GM12874 (cell line): ENCODE measurements at regions not wholly inside any gene's neighbourhood (a gene's known extent, or its start where the extent isn't known, plus 50 kb on each side); places are given as distances from the start of the nearest gene placed in this dataset.

Experiments used
- CTCF ChIP-seq: IDR thresholded peaks from 2 replicates; pipeline ENCODE4 v1.5.1; 2011; ENCODE audit warnings: low read depth, mild to moderate bottlenecking, control low read depth, low read length, moderate library complexity; ENCODE audit not compliant: insufficient read depth

- TF ChIP-seq CTCF: no peak
These were observed 103.5 kb downstream of the LSM3 start for GRCh38 chr3:14282001-14282705.

GRCh38 chr3:14282706-14283075 is 104.1 kb downstream of the LSM3 start:
- TF ChIP-seq CTCF: no peak

GRCh38 chr3:14283092-14283812 is 104.6 kb downstream of the LSM3 start:
- no peak for TF ChIP-seq CTCF

- TF ChIP-seq CTCF: no peak
These were observed 105.3 kb downstream of the LSM3 start for GRCh38 chr3:14283813-14284438.

- no peak for TF ChIP-seq CTCF
These were observed 106.3 kb downstream of the LSM3 start for GRCh38 chr3:14284694-14285547.

- TF ChIP-seq CTCF: no peak
These were observed 106.9 kb downstream of the LSM3 start for GRCh38 chr3:14285548-14285925.
